ENCODE measurements at regions not wholly inside any gene's neighbourhood (a gene's known extent, or its start where the extent isn't known, plus 50 kb on each side); places are given as distances from the start of the nearest gene placed in this dataset.

- TF ChIP-seq CTCF (IDR thresholded peaks at IDR 0.05) (no peak), POLR2A (IDR thresholded peaks at IDR 0.05) (no peak)
Measured at GRCh38 chr7:130953196-130953595, 219.2 kb upstream of the KLF14 start.

Measured in Peyer's patch (tissue), 4 donors.